HG03095 (cell line): ENCODE measurements at regions not wholly inside any gene's neighbourhood (a gene's known extent, or its start where the extent isn't known, plus 50 kb on each side); places are given as distances from the start of the nearest gene placed in this dataset.

Experiments
- ATAC-seq: cut with Tn5 transposase; IDR thresholded peaks from one replicate; pipeline ENCODE4 v1.9.1; 2021; ENCODE audit warnings: moderate library complexity; ENCODE audit not compliant: unreplicated experiment

GRCh38 chr6:159118924-159119323 lies 50.3 kb upstream of the FNDC1 start:
- ATAC-seq, result no peak

GRCh38 chr6:159117563-159117962 lies 51.6 kb upstream of the FNDC1 start:
- no peak for ATAC-seq

GRCh38 chr6:159117046-159117445 lies 52.2 kb upstream of the FNDC1 start:
- ATAC-seq, result no peak

- peak; percentile 65 for ATAC-seq
Observed at GRCh38 chr6:159116343-159116742, 52.9 kb upstream of the FNDC1 start.

- no peak for ATAC-seq
Observed at GRCh38 chr6:159114569-159114968, 54.6 kb upstream of the FNDC1 start.

- no peak for ATAC-seq
Observed at GRCh38 chr6:159113223-159113622, 56.0 kb upstream of the FNDC1 start.

- ATAC-seq, result no peak
Observed at GRCh38 chr6:159112714-159113113, 56.5 kb upstream of the FNDC1 start.

- ATAC-seq, result no peak
Observed at GRCh38 chr6:159110748-159111147, 58.5 kb upstream of the FNDC1 start.

- ATAC-seq, result no peak
Observed at GRCh38 chr6:159110013-159110412, 59.2 kb upstream of the FNDC1 start.

- ATAC-seq, result no peak
Observed at GRCh38 chr6:159109391-159109790, 59.8 kb upstream of the FNDC1 start.

- no peak for ATAC-seq
Observed at GRCh38 chr6:159108426-159108985, 60.7 kb upstream of the FNDC1 start.

GRCh38 chr6:159107451-159108260 lies 61.5 kb upstream of the FNDC1 start:
- ATAC-seq, result no peak

- peak; percentile 81 for ATAC-seq
Observed at GRCh38 chr6:159106627-159107241, 61.9 kb upstream of the TAGAP start.

- ATAC-seq, result no peak
Observed at GRCh38 chr6:159105716-159106115, 60.9 kb upstream of the TAGAP start.

GRCh38 chr6:159104931-159105330 lies 60.1 kb upstream of the TAGAP start:
- no peak for ATAC-seq

GRCh38 chr6:159104163-159104925 lies 59.6 kb upstream of the TAGAP start:
- ATAC-seq, result peak; percentile 45

GRCh38 chr6:159103396-159104162 lies 58.8 kb upstream of the TAGAP start:
- no peak for ATAC-seq

- ATAC-seq, result no peak
Observed at GRCh38 chr6:159102373-159103160, 57.8 kb upstream of the TAGAP start.

- ATAC-seq, result no peak
Observed at GRCh38 chr6:159101656-159102055, 56.9 kb upstream of the TAGAP start.
